ENCODE measurements at regions not wholly inside any gene's neighbourhood (a gene's known extent, or its start where the extent isn't known, plus 50 kb on each side); places are given as distances from the start of the nearest gene placed in this dataset.

DNA sequence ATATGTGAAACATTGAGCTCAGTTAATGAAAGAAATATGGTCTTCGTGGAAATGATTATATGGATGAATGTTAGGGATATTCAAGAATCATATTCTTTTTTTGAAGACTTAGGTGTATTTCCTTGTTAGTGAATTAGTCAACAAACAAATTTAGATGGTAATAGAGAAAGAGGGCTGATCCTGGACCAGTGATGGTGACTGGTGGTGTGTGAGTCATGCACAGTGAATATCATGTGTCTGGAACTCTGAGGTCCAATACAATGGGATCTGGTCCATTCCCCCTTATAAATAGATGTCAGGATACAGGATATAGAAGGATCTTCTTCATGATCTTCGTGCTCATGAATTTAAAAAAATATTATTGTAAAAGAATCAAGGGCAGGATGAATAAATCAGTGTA, 64.4 kb upstream of the RTL1 start:
- TF ChIP-seq, protein P1, sequence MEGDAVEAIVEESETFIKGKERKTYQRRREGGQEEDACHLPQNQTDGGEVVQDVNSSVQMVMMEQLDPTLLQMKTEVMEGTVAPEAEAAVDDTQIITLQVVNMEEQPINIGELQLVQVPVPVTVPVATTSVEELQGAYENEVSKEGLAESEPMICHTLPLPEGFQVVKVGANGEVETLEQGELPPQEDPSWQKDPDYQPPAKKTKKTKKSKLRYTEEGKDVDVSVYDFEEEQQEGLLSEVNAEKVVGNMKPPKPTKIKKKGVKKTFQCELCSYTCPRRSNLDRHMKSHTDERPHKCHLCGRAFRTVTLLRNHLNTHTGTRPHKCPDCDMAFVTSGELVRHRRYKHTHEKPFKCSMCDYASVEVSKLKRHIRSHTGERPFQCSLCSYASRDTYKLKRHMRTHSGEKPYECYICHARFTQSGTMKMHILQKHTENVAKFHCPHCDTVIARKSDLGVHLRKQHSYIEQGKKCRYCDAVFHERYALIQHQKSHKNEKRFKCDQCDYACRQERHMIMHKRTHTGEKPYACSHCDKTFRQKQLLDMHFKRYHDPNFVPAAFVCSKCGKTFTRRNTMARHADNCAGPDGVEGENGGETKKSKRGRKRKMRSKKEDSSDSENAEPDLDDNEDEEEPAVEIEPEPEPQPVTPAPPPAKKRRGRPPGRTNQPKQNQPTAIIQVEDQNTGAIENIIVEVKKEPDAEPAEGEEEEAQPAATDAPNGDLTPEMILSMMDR (IDR thresholded peaks at IDR 0.05), result no peak
- no peak for TF ChIP-seq ZFX (IDR thresholded peaks at IDR 0.05; ENCODE audit: borderline replicate concordance)

Measured in 22Rv1 (cell line).